HG03196 (cell line): ENCODE measurements at regions not wholly inside any gene's neighbourhood (a gene's known extent, or its start where the extent isn't known, plus 50 kb on each side); places are given as distances from the start of the nearest gene placed in this dataset.

ENCODE experiments used
- ATAC-seq: cut with Tn5 transposase; IDR thresholded peaks from one replicate; pipeline ENCODE4 v1.9.1; 2021; ENCODE audit not compliant: unreplicated experiment

- no peak for ATAC-seq
These were observed 73.9 kb downstream of the FOXD1 start for GRCh38 chr5:73374520-73375190.

DNA sequence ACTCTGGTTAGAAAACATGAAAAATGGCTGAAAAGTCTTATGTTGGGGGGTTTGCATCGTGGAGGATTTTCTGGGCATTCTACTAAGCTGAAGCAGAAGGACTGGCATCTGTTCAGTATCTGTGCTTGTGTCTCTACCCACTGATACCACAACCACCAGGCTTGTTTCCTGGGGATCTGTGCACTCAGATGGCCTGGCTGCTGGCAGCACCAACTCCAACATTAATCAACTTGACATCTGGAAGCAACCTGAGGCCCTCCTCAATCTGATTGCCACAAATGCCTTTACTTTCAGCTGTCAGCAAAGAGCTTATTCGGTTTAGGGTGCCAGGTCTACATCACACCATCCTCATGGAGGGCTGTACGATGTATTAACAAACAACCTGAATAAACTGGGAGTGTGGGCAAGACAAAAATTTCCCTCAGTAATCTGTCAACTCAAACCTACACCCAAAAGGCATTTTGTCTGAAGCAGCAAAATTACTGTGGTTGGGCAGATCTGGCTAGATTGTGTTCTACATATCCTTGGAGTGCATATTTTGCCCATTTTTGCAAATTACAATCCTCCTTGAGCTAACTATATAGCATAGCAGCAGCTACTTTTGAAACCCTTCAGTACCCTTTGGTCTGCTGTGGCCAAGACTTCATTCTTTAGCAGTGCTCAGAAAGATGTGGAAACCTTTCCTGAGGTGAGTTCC lies 74.6 kb downstream of the FOXD1 start:
- ATAC-seq = no peak

DNA sequence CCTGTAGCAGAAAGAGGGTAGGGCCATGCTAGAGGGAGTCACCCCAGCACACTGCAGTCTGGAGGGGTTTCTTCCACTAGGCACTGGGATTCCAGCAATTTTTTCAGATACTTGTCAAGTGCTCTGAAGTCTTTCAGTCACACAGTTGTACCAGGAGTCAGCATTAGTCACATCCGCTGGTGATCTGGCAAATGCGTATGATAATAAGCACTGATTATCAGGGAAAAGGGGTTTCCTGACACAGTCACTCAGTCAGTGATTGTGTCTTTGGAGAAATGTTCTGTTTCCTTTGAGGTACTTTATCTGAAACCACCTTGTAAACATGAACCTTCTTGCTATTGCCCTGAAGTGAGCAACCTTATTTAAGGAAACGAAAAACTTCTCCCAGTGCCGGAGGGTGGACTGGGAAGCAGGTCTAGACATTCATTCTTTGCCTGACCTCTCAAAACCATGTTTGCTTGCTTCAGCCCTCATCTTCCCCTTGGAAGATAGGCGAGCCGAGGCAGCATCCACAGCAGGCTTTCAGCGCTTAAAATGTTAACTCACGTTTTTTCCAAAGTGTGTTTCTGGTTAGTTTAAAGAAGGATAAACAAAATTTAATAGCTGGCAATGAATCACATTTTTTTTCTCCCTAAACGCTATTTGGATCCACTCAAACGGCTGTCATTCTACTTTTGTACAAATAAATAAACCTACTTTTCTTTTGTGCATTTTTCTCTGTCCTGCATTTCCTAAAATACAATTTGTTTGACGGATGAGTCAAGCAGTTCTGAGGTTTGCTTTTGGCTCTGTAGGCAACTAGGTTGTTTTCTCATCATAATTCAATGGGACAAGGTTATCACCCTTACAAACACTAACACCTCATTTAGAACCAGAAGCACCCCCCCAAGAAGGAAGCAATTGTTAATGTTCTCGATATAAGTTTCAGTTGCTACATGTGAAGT lies 77.7 kb downstream of the FOXD1 start:
- no peak for ATAC-seq

DNA sequence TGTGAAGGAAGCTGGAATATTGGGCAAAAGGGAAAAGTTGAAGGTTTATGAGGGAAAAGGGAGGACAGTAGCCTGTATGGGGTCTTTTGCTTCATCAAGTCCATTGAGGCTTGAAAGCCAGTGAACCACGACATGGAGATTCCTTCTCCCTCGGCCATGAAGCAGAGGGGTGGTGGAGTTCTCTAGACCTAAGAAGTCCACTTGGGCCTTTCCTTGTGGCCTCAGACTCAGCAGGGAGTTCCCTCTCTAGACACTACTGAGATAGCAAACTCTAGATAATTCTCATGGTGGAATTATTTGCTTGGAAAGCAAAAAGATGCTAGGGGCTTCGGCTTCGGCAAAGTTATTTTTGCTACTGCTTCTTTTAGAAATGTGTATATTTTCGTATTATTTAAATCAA lies 78.5 kb downstream of the FOXD1 start:
- no peak for ATAC-seq

GRCh38 chr5:73369278-73369677 lies 79.3 kb downstream of the FOXD1 start:
- ATAC-seq = no peak

- ATAC-seq = no peak
These were observed 80.9 kb downstream of the FOXD1 start for GRCh38 chr5:73367650-73368049.

GRCh38 chr5:73365990-73366667 lies 82.4 kb downstream of the FOXD1 start:
- ATAC-seq = no peak

DNA sequence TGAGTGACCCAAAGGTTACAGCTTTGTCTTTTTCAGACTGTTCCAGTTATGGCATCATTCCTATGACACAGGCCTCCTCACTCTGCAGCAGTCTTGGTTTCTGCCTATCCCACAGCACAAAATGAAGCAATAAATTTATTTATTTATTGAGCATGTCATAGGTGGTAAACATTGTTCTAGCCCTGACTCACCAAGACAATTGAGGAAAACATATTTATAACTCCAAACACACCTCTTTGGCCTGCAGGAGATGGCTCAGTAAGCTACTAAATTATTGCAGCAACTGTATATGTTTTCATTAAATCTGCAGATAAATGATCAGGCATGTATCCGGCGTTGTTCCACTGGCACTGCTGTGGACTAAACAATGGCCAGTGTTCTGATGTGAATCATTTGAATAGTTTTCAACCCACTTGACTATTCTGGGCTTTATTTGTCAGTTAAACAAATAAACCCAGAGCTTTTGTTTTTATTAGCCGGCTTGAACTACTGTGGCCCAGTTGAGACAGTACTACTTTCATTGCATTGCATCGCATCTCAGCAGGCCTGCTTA lies 83.2 kb downstream of the FOXD1 start:
- ATAC-seq = no peak

GRCh38 chr5:73363911-73364730 lies 84.5 kb downstream of the FOXD1 start:
- ATAC-seq = no peak

- ATAC-seq = no peak
These were observed 89.2 kb downstream of the FOXD1 start for GRCh38 chr5:73359395-73359794.

GRCh38 chr5:73358366-73358765 lies 90.2 kb downstream of the FOXD1 start:
- ATAC-seq = no peak

DNA sequence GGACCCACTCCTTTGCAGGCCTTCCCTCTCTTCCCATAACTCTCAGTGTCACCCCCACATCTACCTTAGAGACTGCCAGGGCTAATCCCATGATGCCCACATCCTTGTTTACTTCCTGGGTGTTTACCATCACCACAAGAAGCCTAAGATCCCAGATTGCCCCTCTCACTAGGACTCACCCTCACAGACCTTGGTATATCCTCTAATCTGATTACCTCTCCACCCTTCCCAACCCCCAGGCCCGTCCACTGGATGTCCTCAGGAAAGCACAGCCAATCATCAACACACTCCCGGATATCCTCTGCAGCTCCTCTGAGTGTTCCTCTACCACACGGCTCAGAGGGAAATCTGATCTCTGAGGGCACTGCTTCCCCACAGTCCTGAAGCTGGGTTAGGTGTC lies 91.0 kb downstream of the FOXD1 start:
- ATAC-seq = no peak

GRCh38 chr5:73355108-73355507 lies 93.5 kb downstream of the FOXD1 start:
- no peak for ATAC-seq

GRCh38 chr5:73354406-73354805 lies 94.2 kb downstream of the FOXD1 start:
- no peak for ATAC-seq

- ATAC-seq = no peak
These were observed 95.8 kb downstream of the FOXD1 start for GRCh38 chr5:73352649-73353230.

GRCh38 chr5:73352243-73352642 lies 96.3 kb downstream of the FOXD1 start:
- ATAC-seq = no peak

- ATAC-seq = no peak
These were observed 97.0 kb downstream of the FOXD1 start for GRCh38 chr5:73351593-73351992.

DNA sequence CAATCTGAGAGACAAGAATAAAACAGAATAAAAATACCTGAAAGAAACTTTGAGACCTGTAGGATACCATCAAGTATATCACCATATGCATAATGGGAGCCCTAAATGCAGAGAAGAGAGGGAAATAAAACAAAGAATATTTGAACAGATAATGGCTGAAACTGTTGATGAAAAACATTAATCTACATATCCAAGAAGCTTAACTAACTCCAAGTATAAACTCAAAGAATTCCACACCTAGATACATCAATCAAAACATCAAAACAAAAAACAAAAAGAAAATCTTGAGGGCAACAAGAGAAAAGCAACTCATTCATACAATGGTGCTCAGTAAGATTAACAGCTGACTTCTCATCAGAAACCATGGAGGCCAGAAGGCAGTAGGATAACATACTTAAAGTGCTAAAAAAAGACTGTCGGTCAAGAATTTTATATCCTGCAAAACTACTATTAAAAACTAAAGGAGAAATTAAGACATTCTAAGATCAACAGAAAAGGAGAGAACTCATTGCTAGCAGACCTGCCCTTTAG lies 101.6 kb downstream of the FOXD1 start:
- no peak for ATAC-seq

- no peak for ATAC-seq
These were observed 103.7 kb downstream of the FOXD1 start for GRCh38 chr5:73344835-73345234.
